GM12878 (cell line): ENCODE measurements at regions not wholly inside any gene's neighbourhood (a gene's known extent, or its start where the extent isn't known, plus 50 kb on each side); places are given as distances from the start of the nearest gene placed in this dataset.
A peak's percentile ranks its signal among the peaks of the same experiment; 100 is the strongest.

Source experiments
- ATAC-seq: fragments of 200-7000 bp; cut with Tn5 transposase; 3 replicates; pipeline ENCODE4 v1.9.1; 2020; ENCODE audit warnings: mild to moderate bottlenecking, moderate library complexity
- BruUV-seq: library from RNA; stranded (reverse); fragments of 400-500 nt; replicated peaks from 2 replicates; lab custom pipeline; 2021; lab: Mats Ljungman, UMichigan
- CTCF ChIA-PET: fragments of 300-600 bp; sonication (Branson Sonifier 250); formaldehyde crosslinking; extraction: SDS; loops from one replicate; lab custom pipeline; 2021; ENCODE audit warnings: inconsistent platforms; lab: Yijun Ruan, JAX
- POLR2A ChIA-PET: fragments of 350-600 bp; formaldehyde crosslinking; extraction: SDS; loops from one replicate; lab custom pipeline; 2021; ENCODE audit warnings: inconsistent platforms; lab: Charles Lee
- RAD21 ChIA-PET: fragments of 300-600 bp; sonication (Branson Sonifier 250); formaldehyde crosslinking; loops from one replicate; lab custom pipeline; 2023; ENCODE audit warnings: antibody characterized with exemption; ENCODE audit not compliant: unreplicated experiment; lab: Charles Lee
- SMC1A ChIA-PET: fragments of 300-600 bp; sonication (Branson Sonifier 250); formaldehyde crosslinking; loops from one replicate; lab custom pipeline; 2023; ENCODE audit not compliant: unreplicated experiment, uncharacterized antibody; lab: Charles Lee
- DNase-seq: peaks from one replicate; pipeline ENCODE4 v3.0.0-alpha.2; 2011; ENCODE audit warnings: low read depth, low spot score
- FAIRE-seq: peaks from 3 replicates; lab custom pipeline; 2011; peaks lifted over from hg19 to GRCh38; lab: Jason Lieb, UNC
- H2AFZ ChIP-seq: 2 replicates; pipeline ENCODE4 v1.6.0; 2011; ENCODE audit warnings: low read depth, low read length, control low read depth; ENCODE audit not compliant: control insufficient read depth
- H3K27ac ChIP-seq: 2 replicates; pipeline ENCODE4 v1.5.1; 2011; ENCODE audit warnings: control low read depth; ENCODE audit not compliant: control insufficient read depth, insufficient read depth
- H3K27me3 ChIP-seq, 2 experiments: replicated peaks in 1 of 2; 2 replicates each; pipeline versions ENCODE4 v1.6.0 to v1.6.1; 2011; ENCODE audit warnings: low read length in 1 of 2; ENCODE audit not compliant: control insufficient read depth in 2 of 2, insufficient read depth in 2 of 2
- H3K36me3 ChIP-seq, 2 experiments: 2 replicates each; pipeline ENCODE4 v1.5.1; 2011; ENCODE audit warnings: low read length in 1 of 2; ENCODE audit not compliant: control insufficient read depth in 2 of 2, insufficient read depth in 2 of 2
- H3K4me1 ChIP-seq: 2 replicates; pipeline ENCODE4 v1.6.1; 2011; ENCODE audit warnings: mild to moderate bottlenecking, low read length, moderate library complexity, mixed read lengths; ENCODE audit not compliant: control insufficient read depth, insufficient read depth
- H3K4me2 ChIP-seq: 2 replicates; pipeline ENCODE4 v1.6.0; 2011; ENCODE audit warnings: control low read depth; ENCODE audit not compliant: control insufficient read depth, insufficient read depth
- H3K4me3 ChIP-seq: fragments of 200-600 bp; sonication (generic); 2 replicates; pipeline ENCODE4 v1.5.1; 2016
- H3K79me2 ChIP-seq: 2 replicates; pipeline ENCODE4 v1.6.0; 2011; ENCODE audit warnings: low read length; ENCODE audit not compliant: control insufficient read depth, insufficient read depth
- H3K9ac ChIP-seq: 2 replicates; pipeline ENCODE4 v1.8.0; 2011; ENCODE audit warnings: low read length, control low read depth, mixed read lengths; ENCODE audit not compliant: control insufficient read depth, insufficient read depth
- H3K9me3 ChIP-seq: replicated peaks from 3 replicates; pipeline ENCODE4 v1.5.1; 2011; ENCODE audit warnings: mild to moderate bottlenecking, low read length; ENCODE audit not compliant: control insufficient read depth, insufficient read depth
- H4K20me1 ChIP-seq: 2 replicates; pipeline ENCODE4 v1.6.0; 2011; ENCODE audit not compliant: control insufficient read depth, insufficient read depth
- ASH2L ChIP-seq: fragments of 300-600, 200-600 bp; sonication (generic); IDR thresholded peaks from 2 replicates; pipeline ENCODE4 v1.6.1; 2017; ENCODE audit warnings: low read depth, mild to moderate bottlenecking, borderline replicate concordance
- FOXM1 ChIP-seq: IDR thresholded peaks from 2 replicates; pipeline ENCODE4 v1.6.1; 2012; ENCODE audit warnings: low read depth, mild to moderate bottlenecking, inconsistent platforms, low read length, moderate library complexity
- GABPA ChIP-seq: IDR thresholded peaks from 2 replicates; pipeline ENCODE4 v1.6.1; 2014; ENCODE audit warnings: antibody characterized with exemption, low read depth, mild to moderate bottlenecking, inconsistent platforms
- IKZF2 ChIP-seq, 2 experiments: fragments of 450-650 bp; IDR thresholded peaks; 2 replicates each; pipeline ENCODE4 v1.6.1; 2017; ENCODE audit warnings: mild to moderate bottlenecking in 2 of 2, moderate library complexity in 2 of 2
- KLF5 ChIP-seq: fragments of 450-650 bp; IDR thresholded peaks from 2 replicates; pipeline ENCODE4 v1.6.1; 2014; ENCODE audit warnings: mild to moderate bottlenecking; ENCODE audit not compliant: partially characterized antibody
- MEF2A ChIP-seq: IDR thresholded peaks from 2 replicates; pipeline ENCODE4 v1.6.1; 2011; ENCODE audit warnings: low read depth, mild to moderate bottlenecking, low read length, moderate library complexity; ENCODE audit not compliant: insufficient read depth
- PAX5 ChIP-seq: IDR thresholded peaks from 2 replicates; pipeline ENCODE4 v1.6.1; 2011; ENCODE audit warnings: low read depth, low read length, borderline replicate concordance
- SP1 ChIP-seq: IDR thresholded peaks from one replicate; pipeline ENCODE4 v1.6.1; 2011; ENCODE audit warnings: low read depth, low read length
- SPI1 ChIP-seq: IDR thresholded peaks from 2 replicates; pipeline ENCODE4 v1.6.1; 2011; ENCODE audit warnings: low read depth, mild to moderate bottlenecking, low read length, moderate library complexity, borderline replicate concordance; ENCODE audit not compliant: insufficient read depth
- TCF7 ChIP-seq: IDR thresholded peaks from 2 replicates; pipeline ENCODE4 v1.6.1; 2014; ENCODE audit warnings: antibody characterized with exemption, borderline replicate concordance
- WRNIP1 ChIP-seq: IDR thresholded peaks from 2 replicates; pipeline ENCODE4 v1.6.1; 2011; ENCODE audit warnings: low read depth, low read length, improper control_type of control experiment, borderline replicate concordance
- ZNF274 ChIP-seq: IDR thresholded peaks from one replicate; pipeline ENCODE4 v1.8.0; 2011; ENCODE audit not compliant: insufficient read length, insufficient read depth
- ZZZ3 ChIP-seq: IDR thresholded peaks from 2 replicates; pipeline ENCODE4 v1.6.1; 2011; ENCODE audit warnings: low read depth; ENCODE audit not compliant: control insufficient read depth, insufficient read length
- WGBS: methylation state at CpG from one replicate; pipeline ENCODE4 v1.1.6; 2016; ENCODE audit warnings: low lambda C conversion rate; ENCODE audit not compliant: insufficient replicate concordance, insufficient coverage; ENCODE audit errors: missing lambda C conversion rate; 5-methylcytosine and 5-hydroxymethylcytosine counted together
- in situ Hi-C: fragments of 300-500 bp; cut with MboI; formaldehyde crosslinking; loops from 9 replicates; pipeline ENCODE4 v1.14.3; 2018; ENCODE audit warnings: mixed read lengths
- intact Hi-C: fragments of 100-400 bp; cut with micrococcal nuclease; formaldehyde crosslinking; loops from one replicate; pipeline ENCODE4 v1.14.2; 2022; ENCODE audit not compliant: unreplicated experiment
- TF ChIP-seq, protein P1 (sequence below): IDR thresholded peaks from 2 replicates; pipeline ENCODE4 v1.6.1; 2011; ENCODE audit warnings: borderline replicate concordance, low read depth, mild to moderate bottlenecking, moderate library complexity, low read length; ENCODE audit not compliant: insufficient read depth, poor library complexity, severe bottlenecking
- TF ChIP-seq, protein P2 (sequence below): fragments of 450-650 bp; IDR thresholded peaks from 2 replicates; pipeline ENCODE4 v1.6.1; 2017; ENCODE audit warnings: mild to moderate bottlenecking, moderate library complexity
- TF ChIP-seq, protein P3 (sequence below): fragments of 450-650 bp; IDR thresholded peaks from 2 replicates; pipeline ENCODE4 v1.6.1; 2017; ENCODE audit warnings: antibody characterized with exemption, mild to moderate bottlenecking, moderate library complexity

DNA sequence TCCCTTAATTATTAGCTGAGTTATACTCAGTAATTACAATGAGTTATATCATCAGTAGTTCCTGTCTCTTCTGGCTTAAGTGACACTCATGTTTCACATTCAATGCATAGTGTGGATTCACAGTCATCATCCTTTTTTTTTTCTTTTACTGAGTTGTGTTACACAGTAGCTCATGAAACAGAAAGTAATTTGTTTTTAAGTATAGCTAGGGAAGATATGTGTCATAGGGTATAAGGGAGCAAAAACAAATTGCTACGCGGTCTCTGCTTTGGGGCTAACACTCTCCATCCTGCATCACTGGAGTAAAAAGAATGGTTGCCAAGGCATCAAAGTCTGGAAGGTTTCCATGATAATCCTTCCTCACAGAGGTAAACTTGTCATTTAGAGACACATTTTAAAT is 971.7 kb upstream of the NCAM2 start:
- SMC1A ChIA-PET = no interaction called here
- no peak overlapping the region for H3K27ac ChIP-seq
- H3K9me3 ChIP-seq = no peaks in the 10 kb centered on the region; the same call in 2 of the 3 replicates
- H3K4me2 ChIP-seq = no peak overlapping the region
- CTCF ChIA-PET = interaction anchor here (0.6 kb wide), 1 partner anchor 96 kb away, joined by 4 read pairs; no protein-coding TSS in a partner anchor
- WGBS = 97% methylated on average over 2 of the region's 2 CpGs
- BruUV-seq = no TSS peak
- TF ChIP-seq WRNIP1 (no peak), TCF7 (no peak), KLF5 (no peak), SP1 (no peak), ZZZ3 (no peak), FOXM1 (no peak), IKZF2 (IDR thresholded peaks at IDR 0.05) (no peak), MEF2A (no peak), PAX5 (no peak), GABPA (no peak), ASH2L (no peak), ZNF274 (no peak), SPI1 (no peak)
- TF ChIP-seq, protein P1, sequence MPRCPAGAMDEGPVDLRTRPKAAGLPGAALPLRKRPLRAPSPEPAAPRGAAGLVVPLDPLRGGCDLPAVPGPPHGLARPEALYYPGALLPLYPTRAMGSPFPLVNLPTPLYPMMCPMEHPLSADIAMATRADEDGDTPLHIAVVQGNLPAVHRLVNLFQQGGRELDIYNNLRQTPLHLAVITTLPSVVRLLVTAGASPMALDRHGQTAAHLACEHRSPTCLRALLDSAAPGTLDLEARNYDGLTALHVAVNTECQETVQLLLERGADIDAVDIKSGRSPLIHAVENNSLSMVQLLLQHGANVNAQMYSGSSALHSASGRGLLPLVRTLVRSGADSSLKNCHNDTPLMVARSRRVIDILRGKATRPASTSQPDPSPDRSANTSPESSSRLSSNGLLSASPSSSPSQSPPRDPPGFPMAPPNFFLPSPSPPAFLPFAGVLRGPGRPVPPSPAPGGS = no peak
- TF ChIP-seq, protein P2, sequence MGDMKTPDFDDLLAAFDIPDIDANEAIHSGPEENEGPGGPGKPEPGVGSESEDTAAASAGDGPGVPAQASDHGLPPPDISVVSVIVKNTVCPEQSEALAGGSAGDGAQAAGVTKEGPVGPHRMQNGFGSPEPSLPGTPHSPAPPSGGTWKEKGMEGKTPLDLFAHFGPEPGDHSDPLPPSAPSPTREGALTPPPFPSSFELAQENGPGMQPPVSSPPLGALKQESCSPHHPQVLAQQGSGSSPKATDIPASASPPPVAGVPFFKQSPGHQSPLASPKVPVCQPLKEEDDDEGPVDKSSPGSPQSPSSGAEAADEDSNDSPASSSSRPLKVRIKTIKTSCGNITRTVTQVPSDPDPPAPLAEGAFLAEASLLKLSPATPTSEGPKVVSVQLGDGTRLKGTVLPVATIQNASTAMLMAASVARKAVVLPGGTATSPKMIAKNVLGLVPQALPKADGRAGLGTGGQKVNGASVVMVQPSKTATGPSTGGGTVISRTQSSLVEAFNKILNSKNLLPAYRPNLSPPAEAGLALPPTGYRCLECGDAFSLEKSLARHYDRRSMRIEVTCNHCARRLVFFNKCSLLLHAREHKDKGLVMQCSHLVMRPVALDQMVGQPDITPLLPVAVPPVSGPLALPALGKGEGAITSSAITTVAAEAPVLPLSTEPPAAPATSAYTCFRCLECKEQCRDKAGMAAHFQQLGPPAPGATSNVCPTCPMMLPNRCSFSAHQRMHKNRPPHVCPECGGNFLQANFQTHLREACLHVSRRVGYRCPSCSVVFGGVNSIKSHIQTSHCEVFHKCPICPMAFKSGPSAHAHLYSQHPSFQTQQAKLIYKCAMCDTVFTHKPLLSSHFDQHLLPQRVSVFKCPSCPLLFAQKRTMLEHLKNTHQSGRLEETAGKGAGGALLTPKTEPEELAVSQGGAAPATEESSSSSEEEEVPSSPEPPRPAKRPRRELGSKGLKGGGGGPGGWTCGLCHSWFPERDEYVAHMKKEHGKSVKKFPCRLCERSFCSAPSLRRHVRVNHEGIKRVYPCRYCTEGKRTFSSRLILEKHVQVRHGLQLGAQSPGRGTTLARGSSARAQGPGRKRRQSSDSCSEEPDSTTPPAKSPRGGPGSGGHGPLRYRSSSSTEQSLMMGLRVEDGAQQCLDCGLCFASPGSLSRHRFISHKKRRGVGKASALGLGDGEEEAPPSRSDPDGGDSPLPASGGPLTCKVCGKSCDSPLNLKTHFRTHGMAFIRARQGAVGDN = no peak
- TF ChIP-seq, protein P3, sequence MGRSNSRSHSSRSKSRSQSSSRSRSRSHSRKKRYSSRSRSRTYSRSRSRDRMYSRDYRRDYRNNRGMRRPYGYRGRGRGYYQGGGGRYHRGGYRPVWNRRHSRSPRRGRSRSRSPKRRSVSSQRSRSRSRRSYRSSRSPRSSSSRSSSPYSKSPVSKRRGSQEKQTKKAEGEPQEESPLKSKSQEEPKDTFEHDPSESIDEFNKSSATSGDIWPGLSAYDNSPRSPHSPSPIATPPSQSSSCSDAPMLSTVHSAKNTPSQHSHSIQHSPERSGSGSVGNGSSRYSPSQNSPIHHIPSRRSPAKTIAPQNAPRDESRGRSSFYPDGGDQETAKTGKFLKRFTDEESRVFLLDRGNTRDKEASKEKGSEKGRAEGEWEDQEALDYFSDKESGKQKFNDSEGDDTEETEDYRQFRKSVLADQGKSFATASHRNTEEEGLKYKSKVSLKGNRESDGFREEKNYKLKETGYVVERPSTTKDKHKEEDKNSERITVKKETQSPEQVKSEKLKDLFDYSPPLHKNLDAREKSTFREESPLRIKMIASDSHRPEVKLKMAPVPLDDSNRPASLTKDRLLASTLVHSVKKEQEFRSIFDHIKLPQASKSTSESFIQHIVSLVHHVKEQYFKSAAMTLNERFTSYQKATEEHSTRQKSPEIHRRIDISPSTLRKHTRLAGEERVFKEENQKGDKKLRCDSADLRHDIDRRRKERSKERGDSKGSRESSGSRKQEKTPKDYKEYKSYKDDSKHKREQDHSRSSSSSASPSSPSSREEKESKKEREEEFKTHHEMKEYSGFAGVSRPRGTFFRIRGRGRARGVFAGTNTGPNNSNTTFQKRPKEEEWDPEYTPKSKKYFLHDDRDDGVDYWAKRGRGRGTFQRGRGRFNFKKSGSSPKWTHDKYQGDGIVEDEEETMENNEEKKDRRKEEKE = no peak
- TF ChIP-seq, all 136 proteins: peak for 0
- H3K79me2 ChIP-seq = no peaks in the 10 kb centered on the region
- H3K9ac ChIP-seq = no peak overlapping the region
- no peaks in the 10 kb centered on the region for H3K4me1 ChIP-seq
- RAD21 ChIA-PET = no interaction called here
- in situ Hi-C loops = no loop called here
- no peak overlapping the region for H3K4me3 ChIP-seq
- ATAC-seq (peak; percentile 77), FAIRE-seq (no peak), DNase-seq (no peak)
- no peak overlapping the region for H2AFZ ChIP-seq
- H4K20me1 ChIP-seq = no peaks in the 10 kb centered on the region
- no peaks in the 10 kb centered on the region for H3K27me3 ChIP-seq
- intact Hi-C loops = no loop called here
- POLR2A ChIA-PET = no interaction called here
- no peaks in the 10 kb centered on the region for H3K36me3 ChIP-seq
